ENCODE measurements at regions not wholly inside any gene's neighbourhood (a gene's known extent, or its start where the extent isn't known, plus 50 kb on each side); places are given as distances from the start of the nearest gene placed in this dataset.

DNA sequence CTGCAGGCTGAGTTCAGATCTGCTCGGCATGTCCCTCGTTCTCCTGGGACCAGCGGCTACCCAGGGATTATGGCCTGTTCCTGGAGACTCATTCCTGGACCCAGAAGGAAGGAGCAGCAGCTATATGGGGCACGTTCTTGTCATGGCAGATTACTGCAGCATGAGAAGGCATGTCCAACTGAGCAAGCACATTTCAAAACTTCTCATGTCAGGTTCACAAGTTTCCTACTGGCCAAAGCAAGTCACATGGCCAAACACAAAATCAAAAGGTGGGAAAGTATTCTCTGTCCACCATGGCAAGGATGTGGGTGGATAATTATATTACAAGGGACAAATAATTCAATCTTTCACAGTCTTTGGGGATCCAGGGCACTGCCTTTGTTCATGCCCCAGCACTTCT is 71.9 kb upstream of the C15orf39 start:
- 83 to 84% methylated on average over 4 of the region's 4 CpGs for whole genome bisulfite sequencing, 2 donors
- H3K4me3 ChIP-seq (ENCODE audit: low read depth in 1 of 2, low read length in 2 of 2), result no peak overlapping the region
- no peaks in the 10 kb centered on the region for H3K36me3 ChIP-seq (ENCODE audit: control insufficient read depth in 2 of 2, insufficient read depth in 2 of 2, low read length in 1 of 2)
- H3K27ac ChIP-seq (ENCODE audit: low read depth in 2 of 2, low read length in 1 of 2), result no peak overlapping the region
- H3K4me1 ChIP-seq (ENCODE audit: control insufficient read depth in 2 of 2, insufficient read depth in 2 of 2, low read length in 1 of 2), result no peaks in the 10 kb centered on the region
- no peaks in the 10 kb centered on the region for H3K27me3 ChIP-seq (ENCODE audit: control insufficient read depth in 1 of 2, insufficient read depth in 2 of 2, low read length in 2 of 2)
- H3K9me3 ChIP-seq (ENCODE audit: control insufficient read depth in 2 of 2, insufficient read depth in 1 of 2, low read depth in 1 of 2, low read length in 1 of 2), result no peaks in the 10 kb centered on the region

DNA sequence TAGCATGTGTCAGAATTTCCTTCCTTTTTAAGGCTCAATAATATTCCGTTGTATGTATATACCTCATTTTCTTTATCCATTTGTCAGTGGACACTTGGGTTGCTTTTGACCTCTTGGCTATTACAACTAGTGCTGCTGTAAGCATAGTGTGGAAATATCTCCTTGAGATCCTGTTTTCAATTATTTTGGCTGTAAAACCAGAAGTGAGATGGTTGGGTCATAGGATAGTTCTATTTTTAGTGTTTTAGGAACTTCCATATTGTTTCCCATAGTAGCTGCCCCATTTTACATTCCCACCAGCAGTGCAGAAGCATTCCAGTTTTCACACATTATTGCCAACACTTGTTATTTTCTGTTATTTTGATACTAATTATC is 70.4 kb upstream of the C15orf39 start:
- Histone ChIP-seq H3K27ac (ENCODE audit: low read depth in 2 of 2, low read length in 1 of 2) (no peak overlapping the region), H3K4me3 (ENCODE audit: low read depth in 1 of 2, low read length in 2 of 2) (no peak overlapping the region), H3K9me3 (ENCODE audit: control insufficient read depth in 2 of 2, insufficient read depth in 1 of 2, low read depth in 1 of 2, low read length in 1 of 2) (no peaks in the 10 kb centered on the region), H3K4me1 (ENCODE audit: control insufficient read depth in 2 of 2, insufficient read depth in 2 of 2, low read length in 1 of 2) (no peaks in the 10 kb centered on the region), H3K36me3 (ENCODE audit: control insufficient read depth in 2 of 2, insufficient read depth in 2 of 2, low read length in 1 of 2) (no peaks in the 10 kb centered on the region), H3K27me3 (ENCODE audit: control insufficient read depth in 1 of 2, insufficient read depth in 2 of 2, low read length in 2 of 2) (no peaks in the 10 kb centered on the region)
- WGBS, 2 donors, result 80 to 82% methylated on average over 1 of the region's 1 CpG

DNA sequence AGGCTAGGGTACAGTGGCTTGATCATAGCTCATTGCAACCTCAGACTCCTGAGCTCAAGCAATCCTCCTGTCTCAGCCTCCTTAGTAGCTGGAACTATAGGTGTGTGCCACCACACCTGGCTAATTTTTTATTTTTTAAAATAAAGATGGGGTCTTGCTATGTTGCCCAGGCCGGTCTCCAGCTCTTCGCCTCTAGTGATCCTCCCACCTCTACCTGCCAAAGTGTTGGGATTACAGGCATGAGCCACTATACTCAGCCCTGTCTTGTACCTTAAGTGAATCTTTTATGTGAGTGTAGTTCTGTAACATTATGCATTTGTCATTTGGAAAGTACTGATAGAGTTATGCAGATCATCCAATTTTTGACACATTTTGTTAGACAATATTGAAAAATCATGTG is 66.9 kb upstream of the C15orf39 start:
- Histone ChIP-seq H3K36me3 (ENCODE audit: control insufficient read depth in 2 of 2, insufficient read depth in 2 of 2, low read length in 1 of 2) (no peaks in the 10 kb centered on the region), H3K4me3 (ENCODE audit: low read depth in 1 of 2, low read length in 2 of 2) (no peak overlapping the region), H3K27me3 (ENCODE audit: control insufficient read depth in 1 of 2, insufficient read depth in 2 of 2, low read length in 2 of 2) (no peaks in the 10 kb centered on the region), H3K9me3 (ENCODE audit: control insufficient read depth in 2 of 2, insufficient read depth in 1 of 2, low read depth in 1 of 2, low read length in 1 of 2) (no peaks in the 10 kb centered on the region), H3K4me1 (ENCODE audit: control insufficient read depth in 2 of 2, insufficient read depth in 2 of 2, low read length in 1 of 2) (no peaks in the 10 kb centered on the region), H3K27ac (ENCODE audit: low read depth in 2 of 2, low read length in 1 of 2) (no peak overlapping the region)
- WGBS, 2 donors, result 95 to 97% methylated on average over 2 of the region's 2 CpGs

DNA sequence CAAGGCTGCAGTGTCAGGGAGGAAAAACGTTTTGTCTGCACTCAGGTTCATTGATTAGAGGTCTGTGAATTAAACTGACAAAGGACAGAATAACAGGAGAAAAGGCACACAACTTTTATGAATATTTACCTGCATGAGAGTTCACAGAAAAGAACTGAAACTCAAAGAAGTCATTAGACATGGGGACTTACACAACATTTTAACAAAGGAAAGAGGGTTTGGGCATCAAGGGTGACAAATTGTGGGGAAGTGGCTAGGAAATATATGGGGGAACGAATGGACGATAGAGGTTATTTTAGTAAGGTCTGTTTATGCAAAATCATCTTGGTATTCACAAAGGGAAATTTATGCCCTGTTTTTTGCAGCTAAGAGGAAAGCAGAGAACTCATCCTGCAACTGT is 65.6 kb upstream of the C15orf39 start:
- Histone ChIP-seq H3K9me3 (ENCODE audit: control insufficient read depth in 2 of 2, insufficient read depth in 1 of 2, low read depth in 1 of 2, low read length in 1 of 2) (no peaks in the 10 kb centered on the region), H3K4me3 (ENCODE audit: low read depth in 1 of 2, low read length in 2 of 2) (no peak overlapping the region), H3K27me3 (ENCODE audit: control insufficient read depth in 1 of 2, insufficient read depth in 2 of 2, low read length in 2 of 2) (no peaks in the 10 kb centered on the region), H3K27ac (ENCODE audit: low read depth in 2 of 2, low read length in 1 of 2) (no peak overlapping the region), H3K4me1 (ENCODE audit: control insufficient read depth in 2 of 2, insufficient read depth in 2 of 2, low read length in 1 of 2) (no peaks in the 10 kb centered on the region), H3K36me3 (ENCODE audit: control insufficient read depth in 2 of 2, insufficient read depth in 2 of 2, low read length in 1 of 2) (no peaks in the 10 kb centered on the region)
- WGBS, 2 donors, result 58 to 65% methylated on average over 3 of the region's 3 CpGs

DNA sequence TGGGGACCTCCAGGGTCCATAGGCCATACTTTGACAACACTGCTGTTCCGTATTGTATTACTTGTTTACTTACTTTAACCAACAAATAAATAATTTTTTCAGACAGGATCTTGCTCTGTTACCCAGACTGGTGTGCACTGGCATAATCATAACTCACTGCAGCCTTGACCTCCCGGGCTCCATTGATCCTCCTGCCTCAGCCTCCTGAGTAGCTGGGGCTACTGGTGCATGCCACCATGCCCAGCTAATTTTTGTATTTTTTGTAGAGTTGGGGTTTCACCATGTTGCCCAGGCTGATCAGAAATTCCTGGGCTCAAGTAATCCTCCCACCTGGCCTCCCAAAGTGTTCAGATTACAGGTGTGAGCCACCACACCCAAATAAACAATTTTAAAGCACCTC is 64.9 kb upstream of the C15orf39 start:
- WGBS, 2 donors, result 94 to 95% methylated on average over 2 of the region's 2 CpGs
- no peak overlapping the region for H3K27ac ChIP-seq (ENCODE audit: low read depth in 2 of 2, low read length in 1 of 2)
- no peaks in the 10 kb centered on the region for H3K36me3 ChIP-seq (ENCODE audit: control insufficient read depth in 2 of 2, insufficient read depth in 2 of 2, low read length in 1 of 2)
- H3K4me3 ChIP-seq (ENCODE audit: low read depth in 1 of 2, low read length in 2 of 2), result no peak overlapping the region
- no peaks in the 10 kb centered on the region for H3K4me1 ChIP-seq (ENCODE audit: control insufficient read depth in 2 of 2, insufficient read depth in 2 of 2, low read length in 1 of 2)
- H3K27me3 ChIP-seq (ENCODE audit: control insufficient read depth in 1 of 2, insufficient read depth in 2 of 2, low read length in 2 of 2), result no peaks in the 10 kb centered on the region
- no peaks in the 10 kb centered on the region for H3K9me3 ChIP-seq (ENCODE audit: control insufficient read depth in 2 of 2, insufficient read depth in 1 of 2, low read depth in 1 of 2, low read length in 1 of 2)

DNA sequence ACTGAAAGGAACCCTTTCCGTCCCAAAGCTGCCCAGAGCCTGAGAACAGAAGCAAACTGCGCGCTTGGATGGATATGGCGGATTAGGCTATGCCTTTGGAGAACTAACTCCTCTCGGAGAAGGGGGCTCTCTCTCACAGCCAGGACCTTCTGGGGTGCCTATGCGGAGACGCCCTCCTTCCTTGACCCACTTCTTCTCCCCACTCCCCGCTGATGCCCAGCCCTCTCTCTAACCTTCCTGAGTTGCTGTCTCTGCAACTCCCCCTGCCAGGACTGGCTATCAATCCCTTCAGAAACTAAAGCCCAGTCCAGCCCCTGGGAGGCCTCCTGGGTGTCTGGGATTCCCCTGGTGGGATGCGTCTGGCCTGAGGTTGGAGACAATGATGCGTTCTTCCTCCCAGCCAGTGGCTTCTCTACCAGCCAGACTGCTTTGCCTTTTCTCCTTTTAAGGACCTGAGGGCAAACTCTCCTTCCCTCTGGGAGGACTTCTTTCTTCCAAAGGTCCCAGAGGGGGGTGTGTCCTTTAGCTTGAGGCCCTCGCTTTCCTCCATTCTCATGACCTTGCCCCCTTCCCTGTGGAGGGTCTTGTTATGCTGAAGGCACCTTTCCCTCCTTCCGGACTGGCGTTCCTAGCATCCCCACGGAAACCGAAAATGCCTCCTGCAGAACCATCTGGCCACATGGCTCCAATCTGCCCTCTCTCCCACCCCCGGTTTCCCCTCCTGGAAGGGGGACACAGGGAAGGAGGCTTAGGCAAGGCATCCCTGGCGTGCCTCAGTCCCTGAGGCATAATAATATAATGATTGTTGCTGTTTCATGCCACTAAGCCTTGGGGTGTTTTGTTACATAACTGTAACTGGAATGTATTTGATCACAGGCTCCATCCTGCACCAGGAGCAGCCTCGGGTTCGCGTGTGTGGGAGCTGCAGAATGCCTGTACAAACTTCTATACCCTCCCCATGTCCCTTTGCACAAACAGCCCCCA is 63.4 kb upstream of the C15orf39 start:
- WGBS, 2 donors, result 72 to 79% methylated on average over 20 of the region's 20 CpGs
- no peak overlapping the region for H3K27ac ChIP-seq (ENCODE audit: low read depth in 2 of 2, low read length in 1 of 2)
- no peaks in the 10 kb centered on the region for H3K36me3 ChIP-seq (ENCODE audit: control insufficient read depth in 2 of 2, insufficient read depth in 2 of 2, low read length in 1 of 2)
- peaks cover 8 to 10% of the 10 kb centered on the region in 2 donors for H3K9me3 ChIP-seq (ENCODE audit: control insufficient read depth in 2 of 2, insufficient read depth in 1 of 2, low read depth in 1 of 2, low read length in 1 of 2)
- no peak overlapping the region for H3K4me3 ChIP-seq (ENCODE audit: low read depth in 1 of 2, low read length in 2 of 2)
- H3K4me1 ChIP-seq (ENCODE audit: control insufficient read depth in 2 of 2, insufficient read depth in 2 of 2, low read length in 1 of 2), result no peaks in the 10 kb centered on the region
- H3K27me3 ChIP-seq (ENCODE audit: control insufficient read depth in 1 of 2, insufficient read depth in 2 of 2, low read length in 2 of 2), result no peaks in the 10 kb centered on the region

DNA sequence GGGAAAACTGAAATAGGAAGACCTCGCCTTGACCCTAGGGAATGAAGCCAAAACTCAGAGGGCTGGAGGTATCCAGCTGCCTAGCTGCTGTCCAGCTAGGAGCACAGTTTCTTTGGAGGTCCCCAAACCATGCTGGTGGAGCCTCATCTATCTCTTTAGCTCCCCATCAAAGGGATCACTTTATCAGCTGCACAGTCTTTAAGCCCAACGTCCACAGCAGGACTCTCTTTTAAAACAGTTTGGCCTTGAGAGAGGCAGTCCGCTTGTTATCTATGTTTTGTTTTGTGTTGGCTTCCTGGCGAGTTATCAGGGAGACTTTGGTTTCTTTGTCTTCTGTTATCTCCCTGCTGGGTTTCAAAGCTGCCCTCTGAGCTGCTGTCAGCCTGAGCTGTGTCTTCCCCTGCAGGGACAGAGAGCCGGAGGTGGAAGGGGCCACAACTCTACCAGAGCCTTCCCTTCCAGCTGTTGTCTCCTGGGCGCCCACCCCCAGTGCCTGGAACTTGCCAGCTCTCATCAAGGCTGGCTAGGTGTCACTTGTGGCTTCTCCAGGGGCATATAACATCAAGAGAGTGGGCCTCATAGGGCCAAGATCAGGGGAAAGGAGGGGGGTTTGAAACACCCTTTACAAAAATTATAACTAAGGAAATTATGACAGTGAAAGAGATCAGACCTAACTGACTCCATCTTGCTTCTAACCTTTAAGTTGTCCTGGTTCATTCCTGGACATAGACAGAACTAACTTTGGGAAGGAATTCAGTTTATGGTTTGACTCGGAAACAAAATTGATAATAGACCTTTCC is 61.4 kb upstream of the C15orf39 start:
- Histone ChIP-seq H3K4me3 (ENCODE audit: low read depth in 1 of 2, low read length in 2 of 2) (no peak overlapping the region), H3K9me3 (ENCODE audit: control insufficient read depth in 2 of 2, insufficient read depth in 1 of 2, low read depth in 1 of 2, low read length in 1 of 2) (peaks cover 24 to 25% of the 10 kb centered on the region in 2 donors), H3K4me1 (ENCODE audit: control insufficient read depth in 2 of 2, insufficient read depth in 2 of 2, low read length in 1 of 2) (no peaks in the 10 kb centered on the region), H3K27me3 (ENCODE audit: control insufficient read depth in 1 of 2, insufficient read depth in 2 of 2, low read length in 2 of 2) (peaks cover 0 to 3% of the 10 kb centered on the region in 2 donors), H3K27ac (ENCODE audit: low read depth in 2 of 2, low read length in 1 of 2) (no peak overlapping the region), H3K36me3 (ENCODE audit: control insufficient read depth in 2 of 2, insufficient read depth in 2 of 2, low read length in 1 of 2) (no peaks in the 10 kb centered on the region)
- 57 to 67% methylated on average over 7 of the region's 7 CpGs for WGBS, 2 donors

DNA sequence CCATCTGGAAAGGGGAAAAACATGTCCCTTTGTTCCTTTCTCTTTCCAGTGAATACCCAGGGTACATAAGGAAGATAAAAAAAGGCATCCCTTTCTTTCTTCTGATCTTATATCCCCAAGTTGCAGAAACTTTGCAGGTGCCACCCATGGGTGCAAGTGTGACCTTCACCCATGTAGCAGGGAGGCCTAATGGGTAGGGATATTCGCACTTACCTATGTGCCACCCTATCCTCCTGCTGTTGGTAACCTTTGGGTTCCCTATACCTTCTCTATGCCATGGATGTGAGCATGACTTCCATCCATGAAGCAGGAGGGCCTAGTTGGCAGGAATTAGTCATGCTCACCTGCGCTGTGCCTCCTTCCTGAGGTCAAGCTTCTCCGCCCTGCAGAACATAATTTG is 59.2 kb upstream of the C15orf39 start:
- WGBS, 2 donors, result 96 to 97% methylated on average over 3 of the region's 3 CpGs
- no peak overlapping the region for H3K27ac ChIP-seq (ENCODE audit: low read depth in 2 of 2, low read length in 1 of 2)
- H3K4me3 ChIP-seq (ENCODE audit: low read depth in 1 of 2, low read length in 2 of 2), result no peak overlapping the region
- no peaks in the 10 kb centered on the region for H3K4me1 ChIP-seq (ENCODE audit: control insufficient read depth in 2 of 2, insufficient read depth in 2 of 2, low read length in 1 of 2)
- H3K36me3 ChIP-seq (ENCODE audit: control insufficient read depth in 2 of 2, insufficient read depth in 2 of 2, low read length in 1 of 2), result no peaks in the 10 kb centered on the region
- H3K9me3 ChIP-seq (ENCODE audit: control insufficient read depth in 2 of 2, insufficient read depth in 1 of 2, low read depth in 1 of 2, low read length in 1 of 2), result peaks cover 25 to 30% of the 10 kb centered on the region in 2 donors
- H3K27me3 ChIP-seq (ENCODE audit: control insufficient read depth in 1 of 2, insufficient read depth in 2 of 2, low read length in 2 of 2), result peaks cover 0 to 3% of the 10 kb centered on the region in 2 donors

DNA sequence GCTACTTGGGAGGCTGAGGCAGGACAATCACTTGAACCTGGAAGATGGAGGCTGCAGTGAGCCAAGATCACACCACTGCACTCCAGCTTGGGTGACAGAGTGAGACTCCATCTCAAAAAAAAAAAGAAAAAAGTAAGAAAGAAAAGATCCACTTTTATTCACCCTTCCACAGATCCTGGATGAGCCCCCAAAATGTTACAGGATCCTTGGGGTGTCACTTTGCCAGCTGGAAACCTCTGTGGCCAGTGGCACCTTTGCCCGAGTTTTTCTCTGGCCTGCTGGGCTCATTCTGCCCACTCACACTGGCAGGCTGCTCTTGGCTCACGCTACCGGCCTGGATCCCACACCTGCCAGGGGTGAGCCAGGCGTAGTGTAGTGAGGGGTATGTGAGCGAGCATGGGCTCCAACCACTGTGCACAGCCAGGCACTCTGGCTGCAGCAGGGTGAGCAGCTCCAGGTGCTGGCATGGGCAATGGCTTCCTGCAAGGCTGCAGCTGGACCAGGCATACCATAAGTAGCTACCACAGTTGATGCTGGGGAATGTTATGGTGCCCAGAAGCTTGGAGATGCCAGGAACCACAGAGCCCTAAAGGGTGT is 57.8 kb upstream of the C15orf39 start:
- H3K27me3 ChIP-seq (ENCODE audit: control insufficient read depth in 1 of 2, insufficient read depth in 2 of 2, low read length in 2 of 2), result peaks cover 0 to 3% of the 10 kb centered on the region in 2 donors
- H3K4me1 ChIP-seq (ENCODE audit: control insufficient read depth in 2 of 2, insufficient read depth in 2 of 2, low read length in 1 of 2), result no peaks in the 10 kb centered on the region
- peaks cover 25 to 30% of the 10 kb centered on the region in 2 donors for H3K9me3 ChIP-seq (ENCODE audit: control insufficient read depth in 2 of 2, insufficient read depth in 1 of 2, low read depth in 1 of 2, low read length in 1 of 2)
- H3K4me3 ChIP-seq (ENCODE audit: low read depth in 1 of 2, low read length in 2 of 2), result no peak overlapping the region
- H3K27ac ChIP-seq (ENCODE audit: low read depth in 2 of 2, low read length in 1 of 2), result no peak overlapping the region
- 88 to 90% methylated on average over 5 of the region's 5 CpGs for WGBS, 2 donors
- H3K36me3 ChIP-seq (ENCODE audit: control insufficient read depth in 2 of 2, insufficient read depth in 2 of 2, low read length in 1 of 2), result no peaks in the 10 kb centered on the region
